ENCODE measurements at regions not wholly inside any gene's neighbourhood (a gene's known extent, or its start where the extent isn't known, plus 50 kb on each side); places are given as distances from the start of the nearest gene placed in this dataset.

DNA sequence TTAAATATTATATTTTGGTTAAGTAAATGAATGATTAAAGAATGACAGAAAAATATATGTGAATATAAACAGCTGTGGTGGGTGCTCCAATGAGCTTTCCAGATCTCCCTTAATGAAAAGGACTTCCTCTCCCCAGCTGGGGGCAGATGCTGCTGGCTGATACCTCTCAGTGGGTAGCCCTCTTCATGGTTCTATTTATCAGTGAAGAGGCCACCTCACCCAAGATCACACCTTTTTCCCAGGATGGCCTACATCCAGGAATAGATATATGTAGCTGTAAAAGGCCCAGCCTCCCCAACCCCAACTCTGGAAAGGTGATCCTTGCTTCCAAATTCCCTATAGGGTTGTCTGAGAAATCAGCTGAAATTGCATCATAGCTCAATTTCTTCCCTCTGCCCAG, 135.2 kb upstream of the ACVR2A start:
- DNase-seq: no peak

DNA sequence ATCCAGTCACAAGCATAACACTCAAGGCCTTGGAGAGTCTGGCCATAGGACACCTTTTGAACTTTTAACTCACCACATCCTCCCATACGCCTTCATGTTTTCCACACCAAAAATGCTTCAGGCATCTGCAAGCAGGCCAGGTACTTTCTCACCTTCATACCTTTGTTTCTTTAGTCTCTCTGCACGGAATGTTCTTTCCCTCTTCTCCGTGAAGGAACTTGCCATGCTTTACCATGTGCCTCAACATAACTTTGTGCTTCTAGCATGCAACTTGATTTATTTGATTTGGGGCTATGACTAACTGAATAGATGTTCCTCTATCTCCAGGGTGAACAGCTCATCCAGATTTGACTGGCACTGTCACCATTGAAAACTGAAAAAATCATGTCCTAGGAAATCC, 141.7 kb upstream of the ACVR2A start:
- DNase-seq: no peak

DNA sequence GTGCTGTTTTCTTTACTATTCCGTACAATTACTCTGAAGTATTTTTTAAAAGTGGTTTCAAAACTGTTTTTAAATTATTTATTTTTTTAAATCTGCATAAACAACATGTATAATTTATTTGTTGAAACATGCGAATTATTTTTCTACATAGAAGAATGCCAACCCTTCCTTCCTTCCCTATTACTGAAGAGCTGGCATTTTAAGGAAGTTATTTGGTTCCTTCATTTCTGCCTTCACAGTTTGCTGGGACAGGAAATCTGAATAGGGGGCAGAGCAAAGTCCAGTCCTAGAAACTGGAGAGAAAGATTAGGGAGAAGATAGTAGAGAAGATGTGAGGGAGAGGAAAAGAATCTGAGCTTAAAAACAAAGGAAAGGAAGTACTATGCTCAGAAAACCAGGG, 146.7 kb upstream of the ACVR2A start:
- no peak for DNase-seq

DNA sequence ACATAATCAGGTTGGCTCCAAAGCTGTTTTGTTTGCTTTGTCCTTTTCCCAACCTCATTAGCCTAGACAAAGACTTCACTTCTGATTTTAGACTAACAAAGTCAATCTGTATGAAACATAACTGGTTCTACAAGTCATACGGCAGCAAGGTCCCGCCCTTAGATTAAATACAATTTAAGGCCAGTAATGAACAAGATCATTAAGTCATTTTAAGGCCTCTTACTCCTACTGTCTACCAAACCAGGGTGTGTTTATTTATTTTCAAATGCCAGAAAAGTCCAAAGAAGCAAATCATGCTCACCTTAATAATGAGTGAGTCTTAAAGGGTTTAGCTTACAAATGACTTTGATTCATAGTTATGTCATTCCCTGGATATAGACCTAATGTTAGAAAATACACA, 148.4 kb upstream of the ACVR2A start:
- DNase-seq: no peak

DNA sequence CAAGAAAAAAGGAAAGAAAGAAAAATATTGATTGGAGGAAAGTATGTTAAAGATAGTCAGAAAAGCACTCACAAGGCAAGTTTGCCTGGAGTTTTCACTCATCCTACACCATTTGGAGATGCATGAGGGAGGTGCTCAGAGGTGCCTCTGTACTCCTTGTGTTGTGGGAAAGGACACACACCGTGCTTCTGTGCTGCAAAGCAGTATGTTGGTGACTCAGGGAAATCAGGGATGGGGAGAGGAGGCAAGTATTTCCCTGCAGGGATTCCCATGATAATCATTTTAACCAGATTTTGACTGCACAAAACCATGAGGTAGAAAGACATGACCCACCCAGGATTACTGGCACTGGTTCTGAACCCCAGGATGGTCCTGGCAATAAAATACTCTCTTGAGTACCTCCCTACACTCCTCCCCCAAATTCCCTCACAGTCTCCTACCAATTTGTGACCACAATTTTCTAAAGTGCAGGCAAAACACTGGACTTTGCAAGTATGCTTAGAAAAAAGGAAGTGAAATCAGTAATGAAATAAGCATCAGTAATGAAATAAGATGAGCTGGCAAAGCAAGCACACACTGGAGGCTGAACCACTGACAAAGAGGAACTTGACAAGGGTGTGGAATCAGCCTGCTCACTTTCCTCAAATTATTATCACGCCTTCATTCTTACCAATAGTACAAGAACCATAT, 155.5 kb upstream of the ACVR2A start:
- DNase-seq: no peak

DNA sequence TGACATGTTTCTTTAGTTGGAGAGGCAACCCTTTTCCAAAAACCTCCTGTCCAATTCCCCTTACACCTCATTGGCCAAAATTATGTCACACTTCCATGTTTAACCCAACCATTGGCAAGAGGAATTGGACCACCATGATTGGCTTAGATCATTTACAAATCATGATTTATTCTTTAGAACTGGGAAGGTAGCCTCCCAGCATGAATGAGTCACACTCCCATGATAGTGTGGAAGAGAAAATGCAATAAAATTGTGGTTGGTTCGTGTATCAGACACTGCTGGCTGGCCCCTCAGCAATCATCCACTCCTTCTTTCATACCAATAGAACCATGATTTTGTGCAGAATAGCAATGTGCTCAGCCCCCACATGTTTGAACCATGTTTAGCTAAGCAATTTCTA, 156.6 kb upstream of the ACVR2A start:
- DNase-seq: no peak

DNA sequence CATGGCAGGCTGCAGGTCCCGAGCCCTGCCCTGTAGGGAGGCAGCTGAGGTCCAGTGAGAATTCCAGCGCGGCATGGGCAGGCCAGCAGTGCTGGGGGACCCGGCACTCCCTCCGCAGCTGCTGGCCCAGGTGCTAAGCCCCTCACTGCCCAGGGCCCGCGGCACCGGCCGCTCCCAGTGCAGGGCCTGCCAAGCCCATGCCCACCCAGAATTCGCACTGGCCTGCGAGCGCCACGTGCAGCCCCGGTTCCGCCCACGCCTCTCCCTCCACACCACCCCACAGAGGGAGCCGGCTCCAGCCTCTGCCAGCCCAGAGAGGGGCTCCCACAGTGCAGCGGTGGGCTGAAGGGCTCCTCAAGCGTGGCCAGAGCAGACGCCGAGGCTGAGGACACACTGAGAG, 158.5 kb upstream of the ACVR2A start:
- DNase-seq: no peak

DNA sequence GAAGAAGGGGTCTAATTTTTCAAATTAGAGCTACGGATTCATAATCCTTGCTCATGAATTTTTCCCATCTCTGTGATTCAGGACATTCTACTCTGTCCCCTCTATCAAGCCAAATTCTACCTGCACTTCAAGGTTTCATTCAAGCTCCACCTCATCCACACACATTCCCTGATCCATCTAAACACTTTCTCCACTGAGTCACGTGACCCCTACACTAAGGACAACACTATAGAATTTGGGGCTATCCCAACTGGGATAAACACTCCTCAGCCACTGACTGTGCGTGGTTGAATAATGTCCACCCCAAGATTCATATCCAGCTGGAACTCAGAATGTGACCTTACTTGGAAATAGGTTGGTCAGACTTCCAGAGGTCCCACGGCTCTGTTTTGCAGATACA, 159.9 kb upstream of the ACVR2A start:
- no peak for DNase-seq

DNA sequence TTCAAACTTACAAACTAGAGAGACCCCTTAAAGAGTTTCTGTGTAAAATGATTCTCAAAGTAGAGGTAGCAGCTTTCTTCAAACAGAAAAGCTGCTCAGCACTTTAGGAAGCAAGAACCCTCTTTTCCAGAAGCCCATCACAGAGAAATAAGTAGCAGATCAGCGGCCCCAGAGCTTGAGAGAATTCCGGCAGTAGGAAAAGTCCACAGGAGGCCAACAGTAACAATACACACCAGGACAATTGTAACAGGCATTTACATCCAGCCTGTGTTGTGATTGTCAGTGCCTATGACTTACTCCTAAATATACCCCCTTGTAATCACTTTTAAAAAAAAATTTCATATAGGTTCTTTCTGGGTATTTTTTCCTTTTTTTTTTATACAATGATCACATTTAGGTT, 161.4 kb upstream of the ACVR2A start:
- no peak for DNase-seq

DNA sequence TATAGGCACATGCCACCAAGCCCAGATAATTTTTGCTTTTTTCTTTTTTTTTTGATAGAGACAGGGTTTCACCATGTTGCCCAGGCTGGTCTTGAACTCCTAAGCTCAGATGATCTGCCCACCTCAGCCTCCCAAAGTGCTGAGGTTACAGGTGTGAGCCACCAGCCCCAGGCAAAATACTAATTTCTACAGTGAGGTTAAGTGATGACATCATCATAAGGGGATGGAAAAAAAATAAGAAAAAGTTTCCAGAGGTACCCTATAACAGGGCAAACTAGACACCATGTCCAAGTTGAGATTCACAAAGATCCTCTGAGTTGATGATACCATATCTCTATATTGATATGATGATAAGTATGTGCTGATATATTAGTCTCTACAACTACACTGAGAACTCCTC, 163.7 kb upstream of the ACVR2A start:
- no peak for DNase-seq

DNA sequence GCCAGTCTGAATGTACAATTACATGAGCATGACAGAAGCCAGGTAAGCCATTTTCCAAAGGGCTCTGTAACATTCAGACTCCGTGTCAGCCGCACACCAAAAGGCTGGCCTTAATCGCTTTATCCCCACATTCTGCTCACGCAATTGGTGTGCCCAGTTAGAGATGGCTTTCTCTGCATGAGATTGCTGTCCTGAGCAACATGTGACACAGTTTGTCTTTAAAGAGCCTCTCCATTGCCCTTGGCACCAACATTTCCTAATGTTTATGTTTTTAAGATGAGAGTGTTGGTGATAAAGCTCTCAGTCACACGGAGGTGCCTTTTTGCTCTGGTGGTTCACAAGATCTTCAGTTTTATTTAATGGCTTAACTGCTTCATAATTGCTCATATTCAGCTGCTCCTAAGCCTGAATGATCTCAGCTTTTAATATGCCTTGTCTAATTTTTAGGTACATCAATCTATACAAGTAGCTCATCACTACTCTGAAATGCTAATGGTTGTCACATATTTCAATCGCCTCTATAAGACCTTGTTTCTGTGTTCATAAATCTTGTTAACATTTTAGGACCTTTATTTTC, 164.8 kb upstream of the ACVR2A start:
- no peak for DNase-seq

DNA sequence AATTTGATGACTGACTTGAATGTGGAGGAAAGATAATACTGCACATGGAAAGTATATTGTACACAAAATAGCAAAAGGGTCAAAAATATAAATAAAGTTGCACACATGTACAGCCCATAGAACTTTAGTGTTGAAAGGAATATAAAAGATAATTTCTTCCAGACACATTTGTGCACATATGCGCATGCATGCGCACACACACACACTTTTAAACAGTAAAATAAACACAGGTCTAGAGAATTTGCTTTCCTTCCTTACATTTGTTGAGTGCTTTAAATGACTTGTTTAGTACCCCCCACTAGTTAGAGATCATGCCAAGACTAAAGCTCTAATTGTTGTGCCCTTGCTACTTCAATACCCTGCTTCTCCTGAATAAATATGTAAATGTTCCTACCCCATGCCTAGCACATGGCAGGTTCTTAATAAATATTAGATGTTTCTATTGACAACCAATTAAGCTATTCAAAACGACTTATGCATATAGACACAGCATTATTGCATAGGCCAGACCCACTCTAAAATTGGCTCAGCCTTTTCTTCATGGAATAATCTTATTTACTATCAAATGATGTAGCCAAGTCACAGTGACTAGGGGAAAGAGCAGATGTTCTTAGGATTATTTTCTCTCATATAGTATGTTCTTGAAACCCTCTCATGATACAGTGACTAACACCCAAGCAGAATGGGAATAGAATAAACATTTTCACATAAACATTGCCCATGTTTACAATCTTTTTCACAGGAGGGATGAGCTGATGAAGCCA, 165.5 kb upstream of the ACVR2A start:
- DNase-seq: no peak

DNA sequence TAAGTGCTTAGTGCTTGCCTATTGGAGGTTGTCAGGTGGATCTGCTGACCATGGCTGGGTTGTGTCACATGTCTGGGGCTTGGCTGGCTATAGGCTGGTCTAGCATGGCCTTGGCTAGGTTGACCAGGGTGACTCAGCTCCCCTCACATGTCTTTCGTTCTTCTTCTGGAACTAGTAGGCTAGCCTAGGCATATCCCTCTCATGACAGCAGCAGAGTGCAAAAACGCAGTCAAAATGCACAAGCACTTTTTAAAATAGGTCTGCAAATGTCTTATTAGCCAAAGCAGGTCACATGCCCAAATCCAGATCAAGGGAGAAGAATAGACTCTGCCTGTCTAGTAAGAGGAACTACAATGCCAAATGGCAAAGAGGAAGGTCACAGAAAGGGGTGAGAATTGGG, 179.7 kb upstream of the ACVR2A start:
- DNase-seq: peak; percentile 24

DNA sequence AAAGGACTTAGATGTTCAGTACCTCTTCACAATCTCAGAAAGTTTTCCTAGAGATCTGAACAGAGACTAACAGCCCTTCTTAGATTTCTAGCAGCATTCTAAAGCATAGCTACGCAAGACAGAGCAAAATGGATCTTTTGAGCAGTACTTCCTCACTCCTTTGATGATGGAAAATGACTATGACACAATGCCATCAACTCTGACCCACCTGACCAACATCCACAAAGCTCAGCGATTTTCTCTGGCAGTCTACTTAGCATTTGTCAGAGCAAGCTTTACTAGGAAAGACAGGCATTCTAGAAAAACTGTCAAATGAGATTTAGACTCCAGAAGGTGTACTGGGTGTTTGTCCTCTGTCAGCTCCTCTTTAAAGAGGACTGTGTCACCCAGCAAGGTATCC, 180.9 kb upstream of the ACVR2A start:
- DNase-seq: no peak

DNA sequence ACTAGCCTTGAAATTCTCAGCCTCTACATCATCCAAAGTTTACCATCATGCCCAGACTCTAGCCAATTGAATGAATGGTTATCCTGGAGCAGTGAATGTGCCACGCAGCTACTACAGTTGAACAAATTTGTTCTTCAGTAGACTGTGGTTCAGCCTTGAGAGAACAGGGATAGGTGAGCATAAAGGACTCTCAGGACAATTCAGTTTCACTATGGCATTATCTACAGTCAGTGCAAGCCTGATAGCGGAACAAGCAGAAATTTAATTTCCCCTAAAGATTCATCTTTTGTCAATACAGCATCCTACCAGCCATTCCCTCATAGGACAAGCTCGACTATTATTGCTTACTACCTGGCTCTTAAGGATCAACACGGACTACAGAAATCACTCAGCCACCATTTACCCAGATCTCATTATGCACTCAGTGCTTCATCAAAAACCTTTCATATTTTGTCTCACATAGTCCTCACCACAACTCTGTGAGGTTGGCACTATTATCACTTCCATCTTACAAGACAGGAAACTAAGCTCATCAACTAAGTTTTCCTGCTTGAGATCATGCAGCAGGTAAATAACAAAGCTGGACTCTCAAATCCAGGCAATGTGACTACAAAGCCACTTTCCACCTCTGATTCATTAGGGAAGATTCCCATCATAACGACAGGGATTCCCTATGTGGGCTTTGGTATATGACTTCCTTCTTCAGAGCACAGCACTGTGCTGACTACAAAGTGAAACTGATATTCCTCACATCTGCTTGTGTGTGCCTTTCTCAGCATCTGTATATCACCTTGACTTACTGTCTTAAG, 181.5 kb upstream of the ACVR2A start:
- DNase-seq: peak; percentile 21

DNA sequence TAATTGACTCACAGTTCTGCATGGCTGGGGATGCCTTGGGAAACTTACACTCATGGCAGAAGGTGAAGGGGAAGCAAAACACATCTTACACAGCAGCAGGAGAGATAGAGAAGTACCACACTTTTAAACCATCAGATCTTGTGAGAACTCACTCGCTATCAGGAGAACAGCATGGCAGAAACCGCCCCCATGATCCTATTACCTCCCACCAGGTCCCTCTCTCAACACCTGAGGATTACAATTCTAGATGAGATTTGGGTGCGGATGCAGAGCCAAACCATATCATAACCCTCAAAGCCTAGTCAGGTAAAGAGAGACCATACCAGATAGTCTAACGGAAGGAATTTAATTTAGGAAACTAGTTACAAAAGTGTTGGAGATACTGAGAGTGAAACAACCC, 182.6 kb upstream of the ACVR2A start:
- DNase-seq: no peak

DNA sequence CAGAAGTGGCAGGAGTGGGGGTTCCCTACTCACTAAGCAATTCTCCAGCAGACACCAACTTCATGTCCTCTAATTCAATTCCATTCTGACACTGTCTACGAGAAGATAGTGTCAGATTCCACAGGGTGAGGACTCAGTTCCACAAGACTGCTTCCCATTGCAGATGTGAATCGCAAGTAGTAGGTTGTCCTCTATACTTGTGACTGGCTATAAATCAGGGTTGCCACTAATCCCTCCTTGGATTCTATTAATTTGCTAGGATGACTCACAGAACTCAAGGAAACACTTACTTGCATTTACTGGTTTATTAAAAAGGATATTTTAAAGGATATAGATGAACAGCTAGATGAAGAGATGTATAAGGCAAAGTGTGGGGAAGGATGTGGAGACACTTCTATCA, 184.1 kb upstream of the ACVR2A start:
- no peak for DNase-seq

DNA sequence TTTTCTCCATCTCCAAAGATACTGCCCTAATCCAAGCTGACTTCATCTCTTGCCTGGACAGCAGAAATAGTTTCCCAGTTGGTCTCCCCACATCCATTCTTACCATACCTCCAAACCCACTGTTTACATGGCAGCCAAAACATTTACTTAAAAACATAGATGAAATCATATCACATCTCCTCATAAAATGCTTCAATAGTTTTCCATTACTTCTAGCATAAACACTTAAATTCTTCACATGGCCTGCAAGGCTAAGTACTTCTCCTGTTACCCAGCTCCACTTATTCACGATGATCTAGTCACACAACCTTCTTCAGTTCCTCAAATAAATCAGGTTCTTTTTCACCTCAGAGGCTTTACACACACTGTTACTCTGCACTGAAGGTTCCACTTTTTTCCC, 185.8 kb upstream of the ACVR2A start:
- DNase-seq: peak; percentile 14

DNA sequence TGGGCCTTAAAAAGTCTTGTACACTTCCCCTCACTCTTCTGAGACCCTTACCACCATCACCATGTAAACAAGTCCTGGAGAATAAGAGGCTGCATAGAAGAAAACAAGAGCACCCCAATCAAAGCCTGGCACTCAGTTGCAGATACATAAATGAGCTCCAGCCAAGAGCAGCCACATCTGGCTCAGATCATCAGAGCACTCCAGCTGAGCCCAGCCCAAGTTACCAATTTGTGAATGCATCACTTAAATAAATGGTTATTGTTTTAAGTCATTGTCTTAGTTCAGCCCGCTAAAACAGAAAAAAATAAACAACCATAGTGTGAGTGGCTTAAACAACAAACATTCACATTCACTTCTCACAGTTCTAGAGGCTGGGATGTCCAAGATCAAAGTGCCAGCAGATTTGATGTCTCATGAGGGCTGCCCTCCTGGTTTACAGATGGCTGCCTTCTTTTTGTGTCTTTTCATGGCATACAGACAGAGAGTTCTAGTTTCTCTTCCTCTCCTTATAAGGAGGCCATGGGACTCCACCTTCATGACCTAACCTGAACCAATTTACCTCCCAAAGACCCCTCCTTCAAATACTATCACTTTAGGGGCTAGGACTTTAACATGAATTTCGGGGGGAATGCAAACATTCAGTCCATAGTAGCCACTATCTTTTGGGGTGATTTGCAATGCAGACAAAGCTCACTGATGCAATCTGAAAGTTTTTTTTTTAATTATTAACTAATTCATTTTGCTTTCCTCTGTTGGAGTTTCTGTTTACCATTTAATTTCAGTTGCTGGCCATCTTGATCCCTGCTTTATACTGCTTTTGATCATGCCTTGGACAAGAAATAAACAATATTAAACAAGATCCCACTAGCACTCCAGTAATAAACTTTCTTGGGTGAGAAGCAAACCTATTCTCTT, 187.5 kb upstream of the ACVR2A start:
- no peak for DNase-seq

DNA sequence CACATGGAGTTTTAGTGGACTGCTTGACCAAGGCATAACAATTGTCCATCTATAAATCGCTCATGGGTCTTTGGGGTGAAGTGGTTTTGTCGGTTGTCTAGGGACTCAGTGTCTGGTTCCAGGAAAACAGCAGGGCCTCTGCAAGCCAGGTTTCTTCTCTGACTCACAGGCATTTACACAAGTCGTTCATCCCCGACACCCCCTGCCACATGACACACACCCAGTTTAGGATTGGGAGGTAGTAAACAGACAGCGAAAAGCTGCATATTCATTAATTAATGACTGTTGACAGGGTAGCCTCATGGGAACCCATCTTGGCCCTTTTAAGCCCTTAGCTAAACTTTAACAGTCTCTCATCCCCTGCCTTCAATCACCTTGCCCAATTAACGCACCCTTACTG, 194.8 kb upstream of the ACVR2A start:
- DNase-seq: no peak

DNA sequence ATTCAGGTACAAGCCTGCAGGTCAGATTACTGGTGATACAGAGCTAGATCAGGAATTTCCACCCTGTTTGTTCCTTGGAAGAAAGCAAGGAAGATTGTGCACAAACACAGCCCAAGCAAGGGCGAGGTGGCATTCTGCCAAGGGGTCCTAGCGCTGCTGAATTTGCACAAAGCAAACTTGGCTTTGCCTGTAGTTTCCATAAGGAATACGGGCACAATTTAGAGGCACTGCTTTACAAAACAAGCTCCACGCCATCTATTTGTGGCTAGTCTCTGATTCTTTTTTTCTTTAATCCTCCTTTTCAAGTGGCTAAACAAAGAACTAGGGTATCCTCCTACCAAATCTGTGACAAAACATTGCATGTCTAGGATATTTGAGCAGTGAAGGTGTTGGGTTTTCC, 195.5 kb upstream of the ACVR2A start:
- DNase-seq: no peak

DNA sequence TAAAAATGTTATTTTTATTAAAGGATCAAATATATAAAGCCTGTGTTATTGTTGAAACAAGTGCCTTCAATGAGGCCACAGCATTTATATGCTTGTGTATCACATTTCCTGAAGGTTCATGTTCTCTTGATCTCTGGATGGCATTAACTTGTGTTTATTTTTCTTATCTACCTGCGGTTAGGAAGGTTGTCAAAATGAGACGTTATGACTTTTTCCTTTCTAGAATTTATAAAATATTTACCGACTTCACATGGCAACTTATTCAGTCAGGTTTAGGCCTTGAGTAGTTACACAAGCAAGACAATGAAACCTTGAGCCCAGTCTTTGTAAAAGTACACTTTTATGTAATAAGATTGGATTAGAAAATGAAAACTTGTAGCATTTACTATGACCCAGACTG, 196.4 kb upstream of the ACVR2A start:
- DNase-seq: no peak

DNA sequence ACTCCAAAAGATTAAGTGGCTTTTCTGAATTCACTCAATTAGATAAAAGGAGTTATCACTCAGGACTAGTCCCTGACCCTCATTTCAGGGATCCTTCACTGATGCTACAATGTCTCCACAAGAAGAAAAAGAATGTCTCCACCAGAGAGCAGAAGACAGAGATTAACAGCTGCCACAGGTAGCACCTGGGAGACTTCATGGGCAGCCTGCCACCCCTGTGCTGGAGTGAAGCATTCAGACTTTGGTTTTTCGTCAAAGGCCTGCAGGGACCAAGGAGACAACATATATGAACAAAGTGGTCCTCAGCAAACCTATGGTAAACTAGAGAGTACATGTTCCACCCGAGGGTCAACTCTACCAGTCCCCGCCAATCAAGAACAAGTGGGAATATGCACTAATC, 197.0 kb upstream of the ACVR2A start:
- no peak for DNase-seq

Measured in EL (cell line).